Daoy (cell line): ENCODE measurements at regions not wholly inside any gene's neighbourhood (a gene's known extent, or its start where the extent isn't known, plus 50 kb on each side); places are given as distances from the start of the nearest gene placed in this dataset.
A peak's percentile ranks its signal among the peaks of the same experiment; 100 is the strongest.

Source experiments
- DNase-seq: peaks from one replicate; pipeline ENCODE4 v3.0.0-alpha.2; 2015; ENCODE audit warnings: low read depth

DNA sequence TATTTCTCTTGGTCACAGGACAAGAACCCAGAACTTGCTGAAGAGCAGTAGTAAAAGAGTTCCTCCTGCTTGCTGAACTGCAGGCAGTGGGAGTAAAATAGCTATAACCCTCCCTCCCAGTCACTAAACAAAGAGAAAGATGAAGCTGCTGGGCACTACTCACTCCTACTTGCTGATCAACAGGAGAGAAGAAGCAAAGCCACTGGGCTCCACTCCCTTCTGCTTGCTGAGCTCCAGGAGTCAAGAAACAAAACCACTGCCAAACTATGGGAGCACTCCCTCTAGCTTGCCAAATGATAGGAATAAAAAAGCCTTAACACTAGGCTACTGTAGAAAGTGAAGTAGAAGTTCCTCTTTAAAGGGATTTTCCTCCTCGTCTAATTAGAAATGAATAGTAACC, 155.3 kb downstream of the RASSF9 start:
- DNase-seq: no peak

DNA sequence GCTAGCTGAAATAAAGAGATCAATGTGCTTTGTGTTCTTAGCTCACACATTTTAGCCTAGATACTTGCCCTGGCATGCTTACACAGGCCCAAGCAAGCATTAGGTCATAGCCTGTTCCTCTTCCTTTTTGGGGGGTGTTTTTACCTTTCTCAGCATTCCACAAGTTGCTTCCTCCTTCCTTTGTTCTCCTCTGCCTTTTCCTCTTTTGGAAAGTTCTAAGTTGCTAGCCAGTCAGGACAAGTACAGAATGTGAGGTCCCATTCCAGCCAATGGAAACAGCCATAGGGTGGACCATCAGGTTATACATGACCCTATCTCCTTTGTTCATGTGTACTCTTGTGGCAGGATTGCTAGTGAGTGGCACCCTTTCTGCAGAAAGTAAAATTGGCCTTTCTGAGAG, 154.9 kb downstream of the RASSF9 start:
- DNase-seq: no peak

DNA sequence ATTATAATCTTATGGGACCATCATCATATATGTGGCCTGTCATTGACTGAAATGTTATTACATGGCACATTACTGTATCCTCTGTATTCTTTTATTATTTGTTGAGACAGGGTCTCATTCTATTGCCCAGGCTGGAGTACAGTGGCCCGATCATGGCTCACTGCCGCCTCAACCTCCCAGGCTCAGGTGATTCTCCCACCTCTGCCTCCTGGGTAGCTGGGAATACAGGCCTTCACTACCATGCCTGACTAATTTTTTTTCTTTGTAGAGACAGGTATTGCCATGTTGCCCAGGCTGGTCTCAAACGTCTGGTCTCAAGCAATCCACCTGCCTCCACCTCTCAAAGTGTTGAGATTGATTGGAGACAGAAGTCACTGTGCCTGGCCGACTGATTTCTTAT, 153.2 kb downstream of the RASSF9 start:
- no peak for DNase-seq

DNA sequence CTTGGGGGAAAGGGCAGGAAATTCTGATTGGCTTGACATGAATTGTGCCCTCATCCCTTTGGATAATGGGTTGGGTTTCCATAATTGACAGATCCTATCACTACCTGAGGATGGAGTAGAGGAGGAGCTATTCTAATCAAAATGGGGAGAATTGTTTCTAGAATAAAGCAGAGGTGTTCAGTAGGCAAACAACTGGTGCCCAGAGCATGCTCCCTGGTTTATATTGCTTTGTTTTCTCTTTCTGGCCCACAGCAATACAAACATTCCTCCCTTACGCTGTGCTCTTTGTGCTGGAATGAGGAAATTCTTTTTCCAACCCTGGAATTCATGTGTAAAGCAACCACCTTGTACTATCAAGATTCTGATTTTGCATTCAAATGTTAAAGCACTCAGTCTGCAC, 147.4 kb downstream of the RASSF9 start:
- no peak for DNase-seq

DNA sequence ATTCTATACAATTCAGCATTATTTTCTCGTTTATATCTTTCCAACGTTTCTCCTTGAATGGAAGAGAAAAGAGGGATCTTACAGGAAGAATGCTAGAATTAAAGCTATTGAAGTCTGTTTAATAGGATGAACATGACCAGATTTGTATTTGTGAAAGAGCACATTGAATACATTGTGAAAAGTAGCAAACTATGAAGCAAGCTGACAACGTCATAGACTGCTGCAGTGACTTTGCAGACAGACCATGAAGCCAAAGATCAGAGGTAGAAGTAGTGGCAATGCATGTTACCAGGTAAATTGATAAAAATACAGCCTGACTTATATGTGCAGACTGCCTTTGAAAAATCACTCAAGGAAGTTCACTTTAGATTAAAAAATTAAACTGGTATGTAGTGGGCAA, 146.1 kb downstream of the RASSF9 start:
- no peak for DNase-seq

DNA sequence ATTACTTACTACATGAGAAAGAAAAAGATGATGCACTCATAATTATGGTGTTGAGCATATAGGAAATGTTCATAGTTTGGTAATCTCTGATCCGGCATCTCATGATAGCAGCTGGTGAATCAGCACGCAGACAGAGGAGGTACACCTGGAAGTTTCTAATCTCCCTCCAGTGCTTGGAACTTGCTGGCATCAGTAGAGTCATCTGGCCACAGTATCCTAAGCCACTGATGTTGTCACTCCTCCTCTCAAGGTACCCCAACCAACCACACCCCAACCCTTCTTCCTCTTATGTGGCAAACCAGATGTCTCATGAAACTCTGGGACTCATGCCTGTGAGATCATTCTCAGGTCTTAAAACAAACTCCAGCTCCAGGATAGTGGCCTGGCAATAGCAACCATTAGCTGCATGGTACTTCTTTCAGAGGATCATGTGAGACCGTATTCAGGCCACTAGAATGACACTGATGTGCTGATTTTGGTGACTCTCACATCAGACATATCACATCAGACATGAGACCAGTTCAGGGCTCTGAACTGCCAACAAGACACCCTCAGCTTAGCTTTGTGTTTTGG, 143.0 kb downstream of the RASSF9 start:
- no peak for DNase-seq

DNA sequence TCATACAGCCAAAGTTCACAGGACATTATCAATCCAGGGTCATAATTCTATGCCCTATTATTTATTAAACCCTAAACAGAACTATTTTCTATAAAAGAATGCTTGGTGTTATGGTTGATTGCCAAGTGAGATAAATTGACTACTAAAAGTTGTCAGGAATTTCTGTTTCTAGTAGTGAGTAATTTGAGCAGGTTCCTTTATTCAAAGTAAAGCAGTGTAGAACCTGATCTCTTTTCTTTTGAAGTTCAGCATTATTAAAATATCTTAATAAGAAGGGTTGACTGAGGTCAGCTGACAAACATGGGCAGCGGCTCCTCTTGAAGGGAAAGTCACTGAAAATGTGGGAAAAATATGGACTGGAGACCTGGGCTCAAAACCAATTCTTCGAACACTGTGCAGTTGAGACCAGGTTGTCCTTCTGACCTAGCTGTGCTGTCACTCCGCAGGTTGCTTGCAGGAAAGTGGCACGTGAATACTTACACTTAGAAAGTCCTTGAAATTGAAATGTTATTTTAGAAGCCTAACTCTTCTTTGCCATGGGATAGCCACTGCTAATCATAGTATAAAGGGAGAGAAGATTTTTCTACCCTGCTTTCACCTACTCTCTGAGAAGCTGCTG, 141.0 kb downstream of the RASSF9 start:
- DNase-seq: no peak

DNA sequence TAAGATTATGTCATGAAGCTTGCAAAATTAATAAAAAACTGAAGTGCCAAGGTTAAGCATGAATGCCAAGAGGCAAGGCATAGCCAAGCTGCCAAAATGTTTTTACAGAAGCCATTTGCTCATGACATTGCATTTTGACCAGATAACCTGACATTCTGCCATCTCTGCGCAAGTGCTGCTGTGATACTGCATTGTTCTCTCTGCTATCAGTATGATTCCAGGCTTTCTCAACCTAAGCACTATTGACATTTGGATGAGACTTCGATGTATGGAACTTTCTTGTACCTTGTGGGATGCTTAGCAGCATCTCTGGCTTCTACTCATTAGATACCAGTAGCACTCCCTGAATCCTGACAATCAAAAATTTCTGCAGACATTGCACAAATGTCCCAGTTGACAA, 139.2 kb downstream of the RASSF9 start:
- no peak for DNase-seq

DNA sequence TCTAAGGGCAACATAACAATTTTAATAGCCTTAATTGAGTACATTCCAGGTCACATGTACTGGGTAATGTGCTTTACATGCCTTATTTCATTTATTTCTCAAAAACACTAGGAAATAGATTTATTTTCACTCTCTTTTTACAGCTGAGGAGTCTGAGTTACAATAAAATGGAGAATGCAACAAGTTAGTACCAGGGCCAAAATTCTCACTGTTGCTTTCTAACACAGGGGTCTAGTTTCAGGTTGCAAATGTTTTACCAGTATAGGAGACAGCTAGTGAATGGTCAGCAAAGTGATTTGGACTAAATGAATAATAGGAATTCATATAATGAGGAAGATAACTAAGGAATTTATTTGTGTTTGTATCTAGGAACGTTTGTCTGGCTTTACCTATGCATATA, 137.3 kb downstream of the RASSF9 start:
- no peak for DNase-seq

DNA sequence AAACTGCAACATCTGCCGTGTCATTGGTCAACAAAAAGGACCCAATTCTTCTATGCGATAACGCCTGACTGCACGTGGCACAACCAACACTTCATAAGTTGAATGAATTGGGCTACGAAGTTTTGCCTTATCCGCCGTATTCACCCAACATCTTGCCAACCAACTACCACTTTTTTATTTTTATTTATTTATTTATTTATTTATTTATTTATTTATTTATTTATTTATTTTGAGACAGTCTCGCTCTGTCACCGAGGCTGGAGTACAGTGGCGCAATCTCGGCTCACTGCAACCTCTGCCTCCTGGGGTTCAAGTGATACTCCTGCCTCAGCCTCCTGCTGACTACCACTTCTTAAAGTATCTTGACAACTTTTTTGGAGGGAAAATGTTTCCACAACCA, 127.4 kb downstream of the RASSF9 start:
- DNase-seq: no peak

DNA sequence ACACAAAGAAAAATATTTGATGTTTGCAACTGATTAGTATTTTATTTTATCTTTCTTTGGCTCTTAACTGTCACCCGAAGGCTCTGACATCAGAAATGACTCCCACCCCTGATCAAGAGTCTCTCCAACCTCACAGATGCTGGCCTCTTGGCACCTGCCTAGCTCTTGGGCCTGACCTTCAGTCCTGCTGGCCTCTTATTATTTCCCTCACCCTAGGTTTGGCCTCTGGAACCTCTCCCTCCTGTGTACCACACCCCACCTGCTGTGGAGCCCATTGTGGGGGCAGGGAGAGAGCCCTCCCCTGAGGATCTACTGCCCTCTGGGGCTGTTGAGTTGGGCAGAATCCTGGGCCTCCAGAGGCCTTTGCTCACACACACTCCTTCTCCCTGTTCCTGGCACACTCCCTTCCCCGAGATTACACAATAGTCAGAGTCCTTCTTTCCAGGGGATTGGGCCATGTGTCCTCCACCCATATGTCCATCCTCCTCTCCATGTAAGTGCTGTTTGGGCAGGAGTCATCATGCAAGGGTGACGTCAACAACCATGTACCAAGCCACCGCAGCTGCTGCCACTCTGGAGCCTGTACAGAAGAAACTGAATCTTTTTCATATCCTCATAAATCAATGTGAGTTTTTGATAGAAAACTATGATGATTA, 124.3 kb downstream of the RASSF9 start:
- DNase-seq: no peak

DNA sequence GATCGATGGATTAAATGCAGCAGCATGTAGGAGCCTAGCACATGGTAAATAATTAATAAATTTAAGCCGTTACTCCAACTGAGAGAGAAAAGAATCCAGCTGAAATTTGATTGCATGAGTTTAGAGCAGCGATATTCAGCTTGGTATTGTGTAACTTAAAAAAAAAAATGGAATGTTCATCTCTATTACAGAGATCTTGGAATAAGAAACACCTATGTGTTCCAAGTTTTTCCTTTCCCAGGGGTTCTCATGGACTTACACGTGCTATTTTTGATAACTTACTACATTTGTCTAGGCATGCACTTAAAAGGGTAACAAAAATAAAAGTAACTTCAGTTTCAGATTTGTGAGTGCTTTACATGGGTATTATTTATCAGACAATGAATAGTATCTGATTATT, 122.8 kb downstream of the RASSF9 start:
- no peak for DNase-seq

DNA sequence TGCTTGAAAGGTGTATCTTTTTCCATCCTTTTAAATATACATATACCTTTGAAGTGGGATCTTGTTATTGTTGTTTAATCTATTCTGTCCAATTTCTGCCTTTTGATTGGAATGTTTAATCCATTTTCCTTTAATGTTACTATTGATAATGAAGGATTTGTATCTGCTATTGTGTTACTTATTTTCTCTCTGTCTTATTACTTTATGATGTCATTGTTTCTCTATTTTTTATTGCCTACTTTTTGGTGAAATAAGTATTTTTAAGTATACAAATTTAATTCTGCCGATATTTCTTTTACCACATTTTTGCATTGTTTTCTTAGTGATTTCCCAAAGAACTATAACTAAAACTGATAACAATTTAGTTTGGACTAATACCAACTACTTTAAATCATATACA, 121.8 kb downstream of the RASSF9 start:
- DNase-seq: no peak

DNA sequence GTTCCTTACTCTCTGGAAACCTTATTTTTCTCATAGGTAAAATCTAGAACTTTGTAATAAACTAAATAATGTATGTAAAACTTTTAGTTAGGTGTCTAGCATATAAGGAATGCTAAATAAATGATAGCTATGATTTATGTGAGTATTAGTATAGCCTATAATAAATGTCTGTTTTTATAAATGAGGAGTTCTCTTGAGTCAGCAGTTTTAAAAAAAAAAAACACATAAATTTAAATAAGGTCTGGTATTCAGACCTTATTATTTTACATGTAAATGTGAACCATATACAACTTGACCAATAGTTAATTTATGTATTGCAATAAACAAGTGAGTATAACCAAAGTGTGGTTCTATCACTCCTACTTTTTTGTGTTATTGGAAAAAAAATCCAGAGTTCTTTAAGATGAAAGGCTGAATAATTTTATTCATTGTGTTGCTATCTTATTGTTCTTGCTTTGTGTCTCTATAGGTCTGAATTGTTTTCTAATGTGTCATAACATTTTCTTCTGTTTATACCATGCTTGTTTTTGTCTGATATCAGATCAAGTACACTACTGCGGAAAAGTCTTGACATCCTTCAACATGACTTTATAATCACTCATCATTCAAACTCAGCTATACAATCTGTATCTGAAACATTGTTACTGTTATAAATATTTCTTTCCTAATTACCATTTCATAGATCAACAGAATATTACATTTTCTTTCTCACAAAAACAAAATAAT, 115.7 kb downstream of the RASSF9 start:
- DNase-seq: no peak

DNA sequence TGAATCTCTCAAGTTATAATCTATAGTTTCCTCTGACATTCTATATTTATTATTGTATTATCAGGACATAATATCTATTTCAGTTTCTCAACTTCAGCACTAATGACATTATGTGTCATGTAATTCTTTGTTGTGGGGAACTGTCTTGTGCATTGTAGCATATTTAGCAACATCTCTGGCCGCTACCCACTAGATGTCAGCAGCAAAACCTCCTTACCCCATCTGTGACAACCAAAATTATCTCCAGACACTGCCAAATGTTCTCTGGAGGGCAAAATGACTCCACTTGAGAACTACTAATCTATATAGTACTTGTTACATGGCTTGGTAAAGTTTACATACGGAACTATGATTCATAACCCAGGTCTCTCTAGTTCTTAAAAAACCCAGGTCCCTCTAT, 110.2 kb downstream of the RASSF9 start:
- DNase-seq: peak; percentile 9

DNA sequence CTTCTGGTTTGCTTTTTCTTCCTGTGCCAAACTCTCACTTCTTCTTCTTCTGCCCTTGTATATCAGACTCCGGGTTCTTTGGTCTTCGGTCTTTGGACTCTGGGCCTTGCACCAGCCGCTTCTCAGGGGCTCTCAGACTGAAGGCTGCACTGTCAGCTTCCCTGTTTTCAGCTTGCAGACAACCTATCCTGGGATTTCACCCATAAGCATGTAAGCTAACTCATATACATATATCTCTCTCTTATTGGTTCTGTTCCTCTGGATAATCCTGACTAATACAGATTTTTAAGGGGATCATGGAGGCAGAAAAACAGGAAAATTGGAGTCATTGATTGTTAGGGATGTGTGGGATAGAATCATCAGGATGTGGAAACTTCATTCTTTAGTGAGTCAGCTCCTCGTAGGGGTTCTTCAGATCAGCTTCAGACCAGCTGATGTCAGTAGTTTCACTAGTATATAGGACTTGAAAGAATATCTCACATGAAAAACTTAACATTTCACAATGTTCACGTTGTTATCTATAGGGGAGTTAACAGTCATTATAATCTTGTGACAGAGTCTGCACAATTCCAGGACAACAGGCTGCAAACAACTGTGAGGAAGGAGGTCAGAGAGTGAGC, 102.9 kb downstream of the RASSF9 start:
- peak; percentile 7 for DNase-seq

DNA sequence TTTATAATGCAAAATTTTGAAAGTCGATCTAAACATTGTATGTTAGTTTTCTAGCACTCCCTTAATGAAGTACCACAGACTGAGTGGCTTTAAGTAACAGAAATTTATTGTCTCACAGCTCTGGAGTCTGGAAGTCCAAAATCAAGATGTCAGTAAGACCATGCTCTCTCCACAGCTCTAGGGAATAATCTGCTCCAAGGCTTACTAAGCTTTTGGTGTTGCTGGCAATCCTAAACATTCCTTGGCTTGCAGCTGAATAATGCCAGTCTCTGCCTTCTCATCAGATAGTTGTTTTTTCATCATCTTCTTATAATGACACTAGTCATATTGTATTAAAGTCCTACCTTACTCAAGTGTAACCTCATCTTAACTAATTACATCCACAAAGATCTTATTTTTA, 102.2 kb downstream of the RASSF9 start:
- DNase-seq: no peak

DNA sequence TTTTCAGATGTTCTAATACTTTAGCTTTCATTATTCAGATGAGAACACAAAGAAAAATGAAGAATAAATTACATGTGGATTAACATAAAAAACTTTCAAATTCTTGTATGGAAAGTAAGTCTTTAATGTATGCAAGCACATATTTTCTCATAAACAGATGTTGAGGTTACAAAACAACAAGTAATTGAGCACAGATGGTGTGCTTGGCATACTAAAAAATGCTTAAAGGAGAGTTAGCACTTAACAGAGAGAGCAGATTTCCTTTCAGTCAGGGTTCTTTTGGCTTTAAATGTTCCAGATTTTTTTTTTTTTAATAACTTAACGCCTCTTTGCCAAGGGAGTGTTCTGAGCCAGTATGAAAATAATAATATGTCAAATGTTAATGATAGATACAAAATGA, 96.0 kb downstream of the RASSF9 start:
- no peak for DNase-seq

DNA sequence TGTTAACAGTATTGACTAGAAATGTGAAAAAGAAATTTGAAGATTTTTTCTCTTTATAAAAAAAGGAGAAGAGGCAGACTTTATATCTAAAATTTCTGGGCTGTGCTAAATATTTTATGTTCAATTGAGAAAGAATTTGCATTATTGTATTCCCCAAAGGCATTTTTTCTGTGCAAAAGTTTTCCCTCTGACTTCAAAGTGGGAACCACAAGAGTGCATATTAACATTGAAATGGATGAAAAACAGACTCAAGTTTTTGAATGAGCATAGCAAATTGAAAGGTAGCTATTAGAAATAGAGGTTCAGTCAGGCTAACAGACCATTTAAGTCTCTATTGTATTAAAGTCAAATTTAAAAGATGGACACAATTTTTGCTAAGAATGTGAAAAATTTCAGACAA, 95.2 kb downstream of the RASSF9 start:
- no peak for DNase-seq

DNA sequence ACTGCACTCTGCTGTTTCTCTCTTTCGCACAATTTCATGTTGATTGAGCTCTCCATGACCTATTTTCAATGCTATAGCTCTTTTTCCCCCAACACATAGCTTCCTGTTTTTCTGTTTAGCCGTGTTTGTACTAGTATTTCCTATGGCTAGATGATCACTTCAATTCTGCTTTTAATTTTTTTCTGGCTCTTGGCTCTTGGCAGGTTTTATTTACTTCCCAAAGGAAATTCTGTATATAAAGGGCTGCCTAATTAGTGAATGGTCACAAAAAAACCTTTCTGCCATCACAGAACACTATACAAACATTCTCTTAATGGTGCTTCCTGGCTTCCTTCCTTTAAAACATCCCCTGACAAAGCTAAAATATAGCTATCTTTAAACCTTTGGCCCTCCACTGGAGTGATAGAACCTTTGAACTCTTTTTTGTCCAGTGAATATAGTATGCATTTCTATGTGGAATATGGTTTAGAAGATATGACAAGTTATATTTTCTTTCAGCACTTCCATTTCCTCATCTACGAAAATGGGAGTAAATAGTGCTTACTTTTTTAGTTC, 88.2 kb downstream of the RASSF9 start:
- DNase-seq: no peak
